Hepatocyte (in vitro differentiated cells): ENCODE measurements at regions not wholly inside any gene's neighbourhood (a gene's known extent, or its start where the extent isn't known, plus 50 kb on each side); places are given as distances from the start of the nearest gene placed in this dataset.

Source experiments
- CTCF ChIP-seq: fragments of 200-600 bp; sonication (generic); IDR thresholded peaks from 2 replicates; pipeline ENCODE4 v1.5.1; 2016; ENCODE audit warnings: antibody characterized with exemption, mild to moderate bottlenecking; ENCODE audit not compliant: poor library complexity
- EZH2 ChIP-seq: fragments of 200-600 bp; sonication (generic); IDR thresholded peaks from 2 replicates; pipeline ENCODE4 v1.6.1; 2016; ENCODE audit warnings: antibody characterized with exemption, mild to moderate bottlenecking, borderline replicate concordance

- TF ChIP-seq CTCF (no peak), EZH2 (no peak)
Measured at GRCh38 chr2:210912779-210913178, 356.4 kb downstream of the CPS1 start.
